ENCODE measurements at regions not wholly inside any gene's neighbourhood (a gene's known extent, or its start where the extent isn't known, plus 50 kb on each side); places are given as distances from the start of the nearest gene placed in this dataset.

DNA sequence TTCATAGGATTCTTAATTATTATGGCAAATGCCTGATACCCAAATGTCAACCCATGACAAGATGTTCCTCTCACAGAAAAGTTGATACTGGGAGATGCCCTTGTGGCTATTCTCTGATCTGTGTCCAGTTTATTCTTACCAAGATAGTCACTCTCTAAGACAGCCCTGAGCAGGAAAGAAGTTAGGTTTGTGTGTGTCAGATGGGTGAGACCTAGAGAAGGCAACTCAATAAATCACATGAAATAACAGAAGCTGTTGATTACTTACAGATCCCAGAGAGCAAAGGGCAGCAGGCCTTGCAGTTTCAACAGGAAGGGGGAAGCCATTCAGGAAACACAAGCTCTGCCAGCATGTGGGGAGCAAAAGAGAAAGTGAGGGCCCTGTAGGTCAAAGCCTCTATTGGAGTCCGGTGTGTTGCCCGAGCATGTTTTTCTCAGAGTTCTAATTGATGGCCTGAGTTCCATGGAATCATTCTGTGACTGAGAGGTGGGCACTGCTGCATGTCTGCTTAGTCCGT lies 1193.7 kb upstream of the CDH18 start:
- no peak for DNase-seq (ENCODE audit: low read depth in 1 of 2, low spot score in 1 of 2)

DNA sequence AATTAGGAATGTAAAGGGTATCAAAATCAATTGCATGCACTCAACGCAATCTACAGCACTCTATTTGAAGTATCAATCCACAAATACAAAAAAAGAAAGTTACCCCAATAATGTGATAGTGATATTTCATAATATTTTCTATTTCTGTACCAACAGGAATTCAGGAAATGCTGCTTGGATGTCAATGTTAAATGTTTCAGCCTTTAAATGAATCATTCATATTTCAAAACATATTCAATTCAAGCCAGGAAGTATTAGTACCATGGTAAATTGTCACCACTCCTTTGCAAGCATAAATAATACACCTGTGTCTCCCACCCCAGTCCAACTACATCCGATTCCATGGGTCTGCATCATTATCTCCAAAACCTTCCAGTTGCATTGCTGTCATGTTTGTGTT lies 1185.5 kb upstream of the CDH18 start:
- DNase-seq (ENCODE audit: low read depth in 1 of 2, low spot score in 1 of 2) = no peak
- Histone ChIP-seq H3K4me1 (ENCODE audit: low read depth) (no peaks in the 10 kb centered on the region), H3K36me3 (no peaks in the 10 kb centered on the region), H3K9me3 (ENCODE audit: low read depth) (no peaks in the 10 kb centered on the region), H3K4me3 (no peak overlapping the region), H3K27ac (no peak overlapping the region), H3K27me3 (no peaks in the 10 kb centered on the region)
- TF ChIP-seq, protein P1, sequence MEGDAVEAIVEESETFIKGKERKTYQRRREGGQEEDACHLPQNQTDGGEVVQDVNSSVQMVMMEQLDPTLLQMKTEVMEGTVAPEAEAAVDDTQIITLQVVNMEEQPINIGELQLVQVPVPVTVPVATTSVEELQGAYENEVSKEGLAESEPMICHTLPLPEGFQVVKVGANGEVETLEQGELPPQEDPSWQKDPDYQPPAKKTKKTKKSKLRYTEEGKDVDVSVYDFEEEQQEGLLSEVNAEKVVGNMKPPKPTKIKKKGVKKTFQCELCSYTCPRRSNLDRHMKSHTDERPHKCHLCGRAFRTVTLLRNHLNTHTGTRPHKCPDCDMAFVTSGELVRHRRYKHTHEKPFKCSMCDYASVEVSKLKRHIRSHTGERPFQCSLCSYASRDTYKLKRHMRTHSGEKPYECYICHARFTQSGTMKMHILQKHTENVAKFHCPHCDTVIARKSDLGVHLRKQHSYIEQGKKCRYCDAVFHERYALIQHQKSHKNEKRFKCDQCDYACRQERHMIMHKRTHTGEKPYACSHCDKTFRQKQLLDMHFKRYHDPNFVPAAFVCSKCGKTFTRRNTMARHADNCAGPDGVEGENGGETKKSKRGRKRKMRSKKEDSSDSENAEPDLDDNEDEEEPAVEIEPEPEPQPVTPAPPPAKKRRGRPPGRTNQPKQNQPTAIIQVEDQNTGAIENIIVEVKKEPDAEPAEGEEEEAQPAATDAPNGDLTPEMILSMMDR (IDR thresholded peaks at IDR 0.05; ENCODE audit: low read depth, low read length) = no peak

More for the DNA sequence above, 1193.7 kb upstream of the CDH18 start:
- H3K27me3 ChIP-seq = no peaks in the 10 kb centered on the region
- no peaks in the 10 kb centered on the region for H3K36me3 ChIP-seq
- no peaks in the 10 kb centered on the region for H3K4me1 ChIP-seq (ENCODE audit: low read depth)
- H3K27ac ChIP-seq = no peak overlapping the region
- no peaks in the 10 kb centered on the region for H3K9me3 ChIP-seq (ENCODE audit: low read depth)
- H3K4me3 ChIP-seq = no peak overlapping the region
- TF ChIP-seq, protein P1 (IDR thresholded peaks at IDR 0.05; ENCODE audit: low read depth, low read length) = no peak

DNA sequence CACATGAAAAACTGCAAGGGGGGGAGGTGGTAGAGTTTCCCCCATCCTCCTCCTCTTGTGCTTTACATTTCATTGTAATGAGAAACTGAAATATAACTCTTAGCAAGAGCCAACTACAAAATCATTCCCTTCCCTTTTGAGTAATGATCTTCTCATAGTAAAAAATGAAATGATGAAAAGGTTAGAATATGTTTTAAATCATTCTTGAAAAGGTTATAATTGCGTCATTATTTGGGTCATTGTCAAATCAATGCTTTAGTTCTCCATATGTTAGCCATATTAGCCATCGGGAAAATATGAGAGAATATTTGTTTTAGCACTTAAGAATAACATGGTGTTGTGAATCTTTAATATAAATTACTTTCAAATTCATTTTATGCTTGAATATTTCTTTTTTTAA lies 1185.0 kb upstream of the CDH18 start:
- Histone ChIP-seq H3K36me3 (no peaks in the 10 kb centered on the region), H3K4me1 (ENCODE audit: low read depth) (no peaks in the 10 kb centered on the region), H3K27ac (no peak overlapping the region), H3K9me3 (ENCODE audit: low read depth) (no peaks in the 10 kb centered on the region), H3K27me3 (no peaks in the 10 kb centered on the region), H3K4me3 (no peak overlapping the region)
- TF ChIP-seq, protein P1 (IDR thresholded peaks at IDR 0.05; ENCODE audit: low read depth, low read length) = no peak
- DNase-seq (ENCODE audit: low read depth in 1 of 2, low spot score in 1 of 2) = no peak

DNA sequence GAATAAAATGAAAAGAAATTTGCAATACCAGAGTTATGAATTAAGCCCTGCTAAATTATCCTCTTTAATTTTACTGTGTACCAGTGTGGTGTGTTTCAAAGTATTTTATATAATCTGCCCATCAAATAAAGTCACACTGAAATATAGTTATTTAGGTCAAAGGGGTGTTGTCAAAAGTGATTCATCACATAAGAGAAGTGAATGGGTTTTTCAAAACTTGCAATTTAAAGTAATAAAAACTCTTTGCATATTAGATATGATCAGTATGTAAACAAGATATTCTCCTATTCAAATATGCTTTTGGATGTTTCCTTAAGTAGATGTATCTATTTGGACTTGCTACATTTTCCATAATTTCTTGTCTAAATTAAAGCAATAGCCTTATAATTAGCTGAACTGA lies 1183.0 kb upstream of the CDH18 start:
- no peaks in the 10 kb centered on the region for H3K9me3 ChIP-seq (ENCODE audit: low read depth)
- no peaks in the 10 kb centered on the region for H3K36me3 ChIP-seq
- DNase-seq (ENCODE audit: low read depth in 1 of 2, low spot score in 1 of 2) = no peak
- TF ChIP-seq, protein P1 (IDR thresholded peaks at IDR 0.05; ENCODE audit: low read depth, low read length) = no peak
- no peak overlapping the region for H3K4me3 ChIP-seq
- H3K27ac ChIP-seq = no peak overlapping the region
- H3K4me1 ChIP-seq (ENCODE audit: low read depth) = no peaks in the 10 kb centered on the region
- H3K27me3 ChIP-seq = no peaks in the 10 kb centered on the region

DNA sequence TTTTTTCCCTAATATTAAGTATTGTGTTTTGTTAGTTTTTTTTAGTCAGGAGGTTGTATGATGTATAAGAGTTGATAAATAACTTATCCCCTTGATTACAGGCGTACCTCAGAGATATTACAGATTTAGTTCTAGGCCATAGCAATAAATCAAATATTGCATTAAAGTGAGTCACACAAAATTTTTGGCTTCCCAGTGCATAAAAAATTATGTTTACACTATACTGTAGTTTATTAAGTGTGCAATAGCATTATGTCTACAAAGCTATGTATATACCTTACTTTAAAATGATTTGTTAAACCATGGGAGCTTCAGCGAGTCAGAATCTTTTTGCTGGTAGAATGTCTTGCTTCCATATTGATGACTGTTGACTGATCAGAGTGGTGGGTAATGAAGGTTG lies 1180.6 kb upstream of the CDH18 start:
- H3K27ac ChIP-seq = no peak overlapping the region
- DNase-seq (ENCODE audit: low read depth in 1 of 2, low spot score in 1 of 2) = no peak
- H3K9me3 ChIP-seq (ENCODE audit: low read depth) = no peaks in the 10 kb centered on the region
- TF ChIP-seq, protein P1 (IDR thresholded peaks at IDR 0.05; ENCODE audit: low read depth, low read length) = no peak
- H3K4me1 ChIP-seq (ENCODE audit: low read depth) = no peaks in the 10 kb centered on the region
- H3K4me3 ChIP-seq = no peak overlapping the region
- no peaks in the 10 kb centered on the region for H3K27me3 ChIP-seq
- H3K36me3 ChIP-seq = no peaks in the 10 kb centered on the region

DNA sequence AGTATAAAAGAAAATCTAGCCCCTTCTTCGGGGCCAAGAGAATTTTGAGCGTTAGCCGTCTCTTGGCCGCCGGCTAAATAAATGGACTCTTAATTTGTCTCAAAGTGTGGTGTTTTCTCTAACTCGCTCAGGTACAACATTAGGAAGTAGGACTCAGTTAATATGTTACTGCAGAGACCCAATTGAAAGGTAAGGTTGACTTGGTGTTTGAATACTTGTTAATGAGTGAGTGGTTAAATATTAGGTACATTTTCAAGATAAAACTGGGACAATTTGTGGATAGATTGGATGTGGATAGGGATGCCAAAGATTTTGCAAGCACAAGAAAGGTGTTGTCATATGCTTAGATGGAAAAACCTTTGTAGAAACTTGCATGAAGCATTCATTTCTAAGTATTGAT lies 1177.3 kb upstream of the CDH18 start:
- no peaks in the 10 kb centered on the region for H3K27me3 ChIP-seq
- no peak overlapping the region for H3K4me3 ChIP-seq
- no peak for DNase-seq (ENCODE audit: low read depth in 1 of 2, low spot score in 1 of 2)
- H3K27ac ChIP-seq = no peak overlapping the region
- no peaks in the 10 kb centered on the region for H3K36me3 ChIP-seq
- no peaks in the 10 kb centered on the region for H3K9me3 ChIP-seq (ENCODE audit: low read depth)
- H3K4me1 ChIP-seq (ENCODE audit: low read depth) = no peaks in the 10 kb centered on the region
- TF ChIP-seq, protein P1 (IDR thresholded peaks at IDR 0.05; ENCODE audit: low read depth, low read length) = no peak

Data from cardiac muscle cell (in vitro differentiated cells and primary cell).